H9 (cell line): ENCODE measurements at regions not wholly inside any gene's neighbourhood (a gene's known extent, or its start where the extent isn't known, plus 50 kb on each side); places are given as distances from the start of the nearest gene placed in this dataset.

Experiments used
- DNase-seq: peaks from one replicate; pipeline ENCODE4 v3.0.0-alpha.2; 2017
- H2AFZ ChIP-seq: one replicate; pipeline ENCODE4 v1.6.1; 2013; ENCODE audit warnings: mild to moderate bottlenecking, low read length, control low read depth, moderate library complexity
- H2AK5ac ChIP-seq: 2 replicates; pipeline ENCODE4 v1.6.1; 2013; ENCODE audit warnings: low read length, control low read depth, mixed read lengths; ENCODE audit not compliant: insufficient read length
- H2BK120ac ChIP-seq: one replicate; pipeline ENCODE4 v1.6.1; 2013; ENCODE audit warnings: low read depth, mild to moderate bottlenecking, low read length, control low read depth, inconsistent platforms; ENCODE audit not compliant: poor library complexity, severe bottlenecking
- H2BK12ac ChIP-seq: 2 replicates; pipeline ENCODE4 v1.6.1; 2013; ENCODE audit warnings: low read length, control low read depth, mixed read lengths, low read depth; ENCODE audit not compliant: insufficient read length
- H2BK15ac ChIP-seq: 2 replicates; pipeline ENCODE4 v1.6.1; 2013; ENCODE audit warnings: low read depth, low read length, control low read depth
- H2BK20ac ChIP-seq: one replicate; pipeline ENCODE4 v1.6.1; 2013; ENCODE audit warnings: low read depth, mild to moderate bottlenecking, low read length, control low read depth, inconsistent platforms; ENCODE audit not compliant: poor library complexity, severe bottlenecking
- H2BK5ac ChIP-seq: 2 replicates; pipeline ENCODE4 v1.6.1; 2013; ENCODE audit warnings: low read length, control low read depth, mixed read lengths; ENCODE audit not compliant: insufficient read length
- H3K14ac ChIP-seq: 2 replicates; pipeline ENCODE4 v1.6.1; 2013; ENCODE audit warnings: low read length, control low read depth; ENCODE audit not compliant: insufficient read depth
- H3K18ac ChIP-seq: 2 replicates; pipeline ENCODE4 v1.6.1; 2013; ENCODE audit warnings: low read depth, mild to moderate bottlenecking, mixed read lengths, low read length, control low read depth; ENCODE audit not compliant: insufficient read length
- H3K23ac ChIP-seq: 2 replicates; pipeline ENCODE4 v1.6.1; 2013; ENCODE audit warnings: low read length, control low read depth, mixed read lengths, low read depth; ENCODE audit not compliant: insufficient read length
- H3K23me2 ChIP-seq: 2 replicates; pipeline ENCODE4 v1.6.1; 2013; ENCODE audit warnings: low read depth, mild to moderate bottlenecking, mixed read lengths, low read length, control low read depth; ENCODE audit not compliant: insufficient read length, poor library complexity, severe bottlenecking
- H3K27ac ChIP-seq: 2 replicates; pipeline ENCODE4 v1.5.1; 2013; ENCODE audit warnings: low read length, control low read depth, mixed read lengths, low read depth; ENCODE audit not compliant: insufficient read length
- H3K27me3 ChIP-seq: 2 replicates; pipeline ENCODE4 v1.6.1; 2013; ENCODE audit warnings: low read length, control low read depth, inconsistent platforms; ENCODE audit not compliant: insufficient read depth
- H3K4ac ChIP-seq: 2 replicates; pipeline ENCODE4 v1.6.1; 2013; ENCODE audit warnings: low read depth, mild to moderate bottlenecking, control low read depth, inconsistent platforms, low read length, moderate library complexity
- H3K4me1 ChIP-seq: 2 replicates; pipeline ENCODE4 v1.6.1; 2013; ENCODE audit warnings: low read length, control low read depth, inconsistent platforms; ENCODE audit not compliant: insufficient read depth
- H3K4me2 ChIP-seq: 2 replicates; pipeline ENCODE4 v1.6.1; 2013; ENCODE audit warnings: low read length, control low read depth, mixed read lengths; ENCODE audit not compliant: insufficient read length, insufficient read depth
- H3K56ac ChIP-seq: 2 replicates; pipeline ENCODE4 v1.6.1; 2013; ENCODE audit warnings: low read depth, mild to moderate bottlenecking, mixed read lengths, low read length, control low read depth; ENCODE audit not compliant: insufficient read length
- H3K79me1 ChIP-seq: 2 replicates; pipeline ENCODE4 v1.6.1; 2013; ENCODE audit warnings: low read depth, mild to moderate bottlenecking, moderate library complexity, low read length, control low read depth, inconsistent platforms; ENCODE audit not compliant: insufficient read depth, poor library complexity, severe bottlenecking
- H3K79me2 ChIP-seq: 2 replicates; pipeline ENCODE4 v1.6.1; 2013; ENCODE audit warnings: low read length, control low read depth, inconsistent platforms; ENCODE audit not compliant: insufficient read depth
- H3K9ac ChIP-seq: 2 replicates; pipeline ENCODE4 v1.6.1; 2013; ENCODE audit warnings: low read length, control low read depth, mixed read lengths; ENCODE audit not compliant: insufficient read length; ENCODE audit errors: extremely low read depth
- H3K9me3 ChIP-seq: one replicate; pipeline ENCODE4 v1.6.1; 2013; ENCODE audit warnings: low read depth, low read length, inconsistent platforms; ENCODE audit not compliant: control insufficient read depth
- H3T11ph ChIP-seq: one replicate; pipeline ENCODE4 v1.6.1; 2013; ENCODE audit warnings: mild to moderate bottlenecking, low read length, control low read depth, inconsistent platforms
- H4K20me1 ChIP-seq: one replicate; pipeline ENCODE4 v1.6.1; 2013; ENCODE audit not compliant: control insufficient read depth, insufficient read length, insufficient read depth
- H4K5ac ChIP-seq: 2 replicates; pipeline ENCODE4 v1.6.1; 2013; ENCODE audit warnings: low read depth, mild to moderate bottlenecking, mixed read lengths, low read length, control low read depth; ENCODE audit not compliant: insufficient read length
- H4K8ac ChIP-seq: replicated peaks from 2 replicates; pipeline ENCODE4 v1.6.1; 2013; ENCODE audit warnings: low read length, control low read depth, mixed read lengths, low read depth; ENCODE audit not compliant: insufficient read length
- H4K91ac ChIP-seq: 2 replicates; pipeline ENCODE4 v1.6.1; 2013; ENCODE audit warnings: low read depth, mild to moderate bottlenecking, moderate library complexity, mixed read lengths, low read length, control low read depth; ENCODE audit not compliant: insufficient read length
- H3K27ac Mint-ChIP-seq, 3 experiments: 2 replicates in 2 of 3; 3 replicates in 1 of 3; pipeline ENCODE4 v1.8.0; 2020 to 2021; ENCODE audit warnings: mixed read lengths in 3 of 3, mild to moderate bottlenecking in 1 of 3, moderate library complexity in 1 of 3
- H3K27me3 Mint-ChIP-seq: 2 replicates; pipeline ENCODE4 v1.8.0; 2021; ENCODE audit warnings: low read depth, mild to moderate bottlenecking, moderate library complexity, mixed read lengths
- H3K36me3 Mint-ChIP-seq, 3 experiments: 2 replicates in 2 of 3; 3 replicates in 1 of 3; pipeline ENCODE4 v1.8.0; 2020 to 2021; ENCODE audit warnings: low read depth in 3 of 3, mixed read lengths in 3 of 3; ENCODE audit not compliant: insufficient read depth in 1 of 3
- H3K4me1 Mint-ChIP-seq, 2 experiments: 2 replicates each; pipeline ENCODE4 v1.8.0; 2020; ENCODE audit warnings: mixed read lengths in 2 of 2
- H3K4me3 Mint-ChIP-seq, 2 experiments: 2 replicates in 1 of 2; 3 replicates in 1 of 2; pipeline ENCODE4 v1.8.0; 2020 to 2021; ENCODE audit warnings: mild to moderate bottlenecking in 2 of 2, mixed read lengths in 2 of 2, moderate library complexity in 1 of 2
- H3K9me3 Mint-ChIP-seq, 2 experiments: 2 replicates in 1 of 2; 3 replicates in 1 of 2; pipeline ENCODE4 v1.8.0; 2020; ENCODE audit warnings: mild to moderate bottlenecking in 2 of 2, mixed read lengths in 2 of 2, moderate library complexity in 1 of 2
- WGBS: extraction: QIAGEN DNeasy Blood & Tissue Kit; methylation state at CpG from one replicate; pipeline ENCODE4 v1.1.7; 2013; ENCODE audit warnings: missing lambda C conversion rate, low lambda C conversion rate, mixed read lengths; ENCODE audit not compliant: insufficient read length; ENCODE audit errors: extremely low coverage; 5-methylcytosine and 5-hydroxymethylcytosine counted together
- TF ChIP-seq, protein P1 (sequence below): fragments of 200-600 bp; sonication (generic); conservative IDR thresholded peaks from 3 replicates; pipeline ENCODE4 v1.8.0; 2021; ENCODE audit warnings: antibody characterized with exemption, mild to moderate bottlenecking

DNA sequence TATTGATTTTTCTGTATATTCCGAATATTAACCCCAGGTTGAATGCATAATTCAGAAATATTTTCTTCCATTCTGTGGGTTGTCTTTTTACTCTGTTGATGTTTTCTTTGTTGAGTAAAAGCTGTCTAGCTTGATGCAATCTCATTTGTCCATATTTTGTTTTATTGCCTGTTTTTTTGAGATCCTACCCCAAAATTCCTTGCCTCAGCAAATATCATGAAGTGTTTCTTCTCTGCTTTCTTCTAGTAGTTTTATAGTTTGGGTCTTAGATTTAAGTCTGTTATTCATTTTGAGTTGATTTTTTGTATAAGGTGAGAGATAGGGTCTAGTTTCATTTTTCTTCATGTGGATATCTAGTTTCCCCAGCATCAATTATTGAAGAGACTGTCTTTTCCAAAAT lies 467.9 kb upstream of the GCFC2 start:
- Histone ChIP-seq H4K5ac (no peak overlapping the region), H4K91ac (no peak overlapping the region), H3K23ac (no peak overlapping the region), H3K56ac (no peak overlapping the region), H2BK5ac (no peak overlapping the region), H2BK15ac (no peak overlapping the region), H3K79me1 (no peaks in the 10 kb centered on the region), H3K14ac (no peak overlapping the region), H3K27ac (no peak overlapping the region), H3K9ac (no peak overlapping the region), H3K9me3 (peaks cover 7% of the 10 kb centered on the region), H3K4me2 (no peak overlapping the region), H4K20me1 (no peaks in the 10 kb centered on the region), H3K4me1 (no peaks in the 10 kb centered on the region), H2BK20ac (no peak overlapping the region), H3K18ac (no peak overlapping the region), H3K79me2 (no peaks in the 10 kb centered on the region), H2BK12ac (no peak overlapping the region), H3K4ac (no peak overlapping the region), H4K8ac (no peak overlapping the region), H2AK5ac (no peak overlapping the region), H2AFZ (no peak overlapping the region), H3K23me2 (no peaks in the 10 kb centered on the region), H2BK120ac (no peak overlapping the region), H3K27me3 (no peaks in the 10 kb centered on the region), H3T11ph (no peak overlapping the region)
- peaks cover 22 to 53% (median 24%) of the 10 kb centered on the region in 3 experiments for H3K36me3 Mint-ChIP-seq
- H3K4me3 Mint-ChIP-seq = no peak overlapping the region
- H3K9me3 Mint-ChIP-seq = peaks cover 41 to 50% of the 10 kb centered on the region in 2 experiments
- DNase-seq = no peak
- TF ChIP-seq, protein P1, sequence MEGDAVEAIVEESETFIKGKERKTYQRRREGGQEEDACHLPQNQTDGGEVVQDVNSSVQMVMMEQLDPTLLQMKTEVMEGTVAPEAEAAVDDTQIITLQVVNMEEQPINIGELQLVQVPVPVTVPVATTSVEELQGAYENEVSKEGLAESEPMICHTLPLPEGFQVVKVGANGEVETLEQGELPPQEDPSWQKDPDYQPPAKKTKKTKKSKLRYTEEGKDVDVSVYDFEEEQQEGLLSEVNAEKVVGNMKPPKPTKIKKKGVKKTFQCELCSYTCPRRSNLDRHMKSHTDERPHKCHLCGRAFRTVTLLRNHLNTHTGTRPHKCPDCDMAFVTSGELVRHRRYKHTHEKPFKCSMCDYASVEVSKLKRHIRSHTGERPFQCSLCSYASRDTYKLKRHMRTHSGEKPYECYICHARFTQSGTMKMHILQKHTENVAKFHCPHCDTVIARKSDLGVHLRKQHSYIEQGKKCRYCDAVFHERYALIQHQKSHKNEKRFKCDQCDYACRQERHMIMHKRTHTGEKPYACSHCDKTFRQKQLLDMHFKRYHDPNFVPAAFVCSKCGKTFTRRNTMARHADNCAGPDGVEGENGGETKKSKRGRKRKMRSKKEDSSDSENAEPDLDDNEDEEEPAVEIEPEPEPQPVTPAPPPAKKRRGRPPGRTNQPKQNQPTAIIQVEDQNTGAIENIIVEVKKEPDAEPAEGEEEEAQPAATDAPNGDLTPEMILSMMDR = no peak
- WGBS = no CpG with 5 or more reads among the region's 1 CpG
- no peaks in the 10 kb centered on the region for H3K27me3 Mint-ChIP-seq
- H3K4me1 Mint-ChIP-seq = no peaks in the 10 kb centered on the region
- no peak overlapping the region for H3K27ac Mint-ChIP-seq
